Tibial artery (tissue), 4 donors: ENCODE measurements at regions not wholly inside any gene's neighbourhood (a gene's known extent, or its start where the extent isn't known, plus 50 kb on each side); places are given as distances from the start of the nearest gene placed in this dataset.
"Not testable (repeated sequence)": the region's sequence is repeated elsewhere in the genome, so short reads cannot be mapped to it uniquely, and the experiment has no call there.

Source experiments
- DNase-seq, 2 donors: peaks; one replicate each; pipeline ENCODE4 v3.0.0-alpha.2; 2019
- H3K27ac ChIP-seq, 2 donors: fragments of 200-600 bp; sonication (generic) in 1 of 2; 1 replicate in 1 of 2; 2 replicates in 1 of 2; pipeline ENCODE4 v1.5.1; 2018 to 2019; ENCODE audit warnings: mild to moderate bottlenecking in 1 of 2
- H3K27me3 ChIP-seq, 2 donors: fragments of 200-600 bp; sonication (generic) in 1 of 2; one replicate each; pipeline versions ENCODE4 v1.5.1 to v1.6.0; 2016 to 2019
- H3K36me3 ChIP-seq, 3 donors: fragments of 200-600 bp; sonication (generic) in 2 of 3; one replicate each; pipeline ENCODE4 v1.5.1; 2016 to 2019; ENCODE audit warnings: mild to moderate bottlenecking in 2 of 3
- H3K4me1 ChIP-seq, 4 donors: fragments of 200-600 bp; sonication (generic) in 2 of 4; 1 replicate in 3 of 4; 2 replicates in 1 of 4; pipeline ENCODE4 v1.5.1; 2016 to 2019
- H3K4me3 ChIP-seq, 2 donors: fragments of 200-600 bp; sonication (generic) in 1 of 2; 1 replicate in 1 of 2; 2 replicates in 1 of 2; pipeline ENCODE4 v1.5.1; 2018 to 2019; ENCODE audit warnings: mild to moderate bottlenecking in 2 of 2
- H3K9me3 ChIP-seq, 3 donors: fragments of 200-600 bp; sonication (generic) in 1 of 3; one replicate each; pipeline ENCODE4 v1.5.1; 2016 to 2019
- CTCF ChIP-seq, 2 experiments: fragments of 200-600 bp in 1 of 2; fragments of 450-650 bp in 1 of 2; IDR thresholded peaks; one replicate each; pipeline ENCODE4 v1.5.1; 2017 to 2019; ENCODE audit warnings: antibody characterized with exemption in 2 of 2, mild to moderate bottlenecking in 1 of 2, moderate library complexity in 1 of 2
- intact Hi-C: fragments of 100-400 bp; cut with DNase I; formaldehyde crosslinking; loops from one replicate; pipeline ENCODE4 v1.15.0; 2023; ENCODE audit warnings: low total_unique reads

- Histone ChIP-seq H3K27ac (no peak overlapping the region), H3K9me3 (no peaks in the 10 kb centered on the region), H3K4me3 (no peak overlapping the region), H3K4me1 (no peaks in the 10 kb centered on the region), H3K36me3 (no peaks in the 10 kb centered on the region), H3K27me3 (no peaks in the 10 kb centered on the region)
- no peak for DNase-seq
- intact Hi-C loops = no loop called here
- TF ChIP-seq CTCF (IDR thresholded peaks at IDR 0.05) = no peak
These were observed 187.3 kb upstream of the MMS22L start for GRCh38 chr6:97470322-97470721.

DNA sequence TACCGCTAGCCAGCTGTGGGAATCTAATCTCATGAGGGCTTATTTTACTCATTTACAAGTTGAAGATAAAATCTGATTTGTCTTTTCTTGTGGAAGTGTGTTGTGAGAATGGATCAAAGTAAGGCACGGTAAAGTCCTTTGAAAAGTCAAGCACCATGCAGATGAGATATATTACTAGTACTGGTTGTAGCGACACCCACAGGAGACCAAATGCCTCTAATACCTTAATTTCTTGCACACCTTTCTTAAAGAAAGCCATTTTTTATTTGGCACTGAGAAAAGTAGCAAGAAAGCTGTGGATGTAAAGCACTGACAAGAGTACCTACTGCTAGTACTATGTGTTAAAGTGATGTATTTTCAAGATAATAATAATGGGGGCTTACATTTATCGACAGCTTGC, 191.0 kb upstream of the MMS22L start:
- intact Hi-C loops = no loop called here
- Histone ChIP-seq H3K27me3 (no peaks in the 10 kb centered on the region), H3K4me1 (no peaks in the 10 kb centered on the region), H3K4me3 (no peak overlapping the region), H3K36me3 (no peaks in the 10 kb centered on the region), H3K9me3 (no peaks in the 10 kb centered on the region), H3K27ac (no peak overlapping the region)
- DNase-seq = no peak
- no peak for TF ChIP-seq CTCF (IDR thresholded peaks at IDR 0.05)

DNA sequence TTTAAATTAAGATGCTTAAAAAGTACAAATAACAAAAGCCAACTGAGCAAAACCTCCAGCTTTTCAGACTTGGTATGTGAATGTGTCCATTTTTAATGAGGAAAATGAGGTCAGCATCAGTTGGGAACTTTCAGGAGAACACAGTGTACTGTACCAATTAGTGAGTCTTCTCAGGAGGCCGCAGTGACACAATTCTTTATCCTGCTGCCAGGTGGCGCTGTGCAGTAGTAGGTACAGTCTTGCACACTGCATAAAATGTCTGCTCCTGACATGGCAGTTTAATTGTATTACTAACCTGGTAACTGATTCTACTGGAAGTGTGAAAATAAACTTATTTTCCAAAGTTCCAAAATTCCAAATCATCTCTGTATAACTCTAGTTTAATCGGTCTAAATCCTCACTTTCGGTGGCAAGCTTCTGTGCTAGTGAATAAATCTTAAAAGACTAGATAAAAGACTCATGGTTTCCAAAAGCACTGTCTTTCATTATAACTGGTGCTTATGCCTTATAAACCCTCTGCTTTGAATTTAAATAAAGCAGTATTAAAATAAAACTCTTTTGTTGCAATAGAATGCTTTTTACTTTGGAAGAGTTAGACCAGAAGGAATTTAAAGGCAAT, 214.8 kb upstream of the MMS22L start:
- intact Hi-C loops = no loop called here

GRCh38 chr6:97501853-97502252, 218.8 kb upstream of the MMS22L start:
- DNase-seq = no peak
- TF ChIP-seq CTCF (IDR thresholded peaks at IDR 0.05) = no peak
- no peaks in the 10 kb centered on the region for H3K9me3 ChIP-seq
- H3K27me3 ChIP-seq = no peaks in the 10 kb centered on the region
- H3K27ac ChIP-seq = no peak overlapping the region
- H3K36me3 ChIP-seq = no peaks in the 10 kb centered on the region
- H3K4me1 ChIP-seq = no peaks in the 10 kb centered on the region
- no peak overlapping the region for H3K4me3 ChIP-seq
- intact Hi-C loops = no loop called here

More for the DNA sequence above, 214.8 kb upstream of the MMS22L start:
- TF ChIP-seq CTCF (IDR thresholded peaks at IDR 0.05) = peak; percentile 49 to 51
- peak; percentile 52 to 65 for DNase-seq
- no peak overlapping the region for H3K27ac ChIP-seq
- no peaks in the 10 kb centered on the region for H3K9me3 ChIP-seq
- H3K4me3 ChIP-seq = no peak overlapping the region
- no peaks in the 10 kb centered on the region for H3K27me3 ChIP-seq
- no peaks in the 10 kb centered on the region for H3K4me1 ChIP-seq
- H3K36me3 ChIP-seq = no peaks in the 10 kb centered on the region

GRCh38 chr6:97508646-97509045, 225.6 kb upstream of the MMS22L start:
- H3K4me3 ChIP-seq = no peak overlapping the region
- no peaks in the 10 kb centered on the region for H3K36me3 ChIP-seq
- TF ChIP-seq CTCF (IDR thresholded peaks at IDR 0.05) = no peak
- intact Hi-C loops = no loop called here
- H3K9me3 ChIP-seq = no peaks in the 10 kb centered on the region
- H3K4me1 ChIP-seq = no peaks in the 10 kb centered on the region
- DNase-seq = no peak
- no peaks in the 10 kb centered on the region for H3K27me3 ChIP-seq
- H3K27ac ChIP-seq = no peak overlapping the region

- H3K27me3 ChIP-seq, H3K4me3 ChIP-seq, intact Hi-C loops, H3K27ac ChIP-seq, H3K36me3 ChIP-seq, H3K4me1 ChIP-seq, DNase-seq, H3K9me3 ChIP-seq: not testable (repeated sequence)
These were observed 230.2 kb upstream of the MMS22L start for GRCh38 chr6:97513260-97513659.
